ENCODE measurements at regions not wholly inside any gene's neighbourhood (a gene's known extent, or its start where the extent isn't known, plus 50 kb on each side); places are given as distances from the start of the nearest gene placed in this dataset.

DNA sequence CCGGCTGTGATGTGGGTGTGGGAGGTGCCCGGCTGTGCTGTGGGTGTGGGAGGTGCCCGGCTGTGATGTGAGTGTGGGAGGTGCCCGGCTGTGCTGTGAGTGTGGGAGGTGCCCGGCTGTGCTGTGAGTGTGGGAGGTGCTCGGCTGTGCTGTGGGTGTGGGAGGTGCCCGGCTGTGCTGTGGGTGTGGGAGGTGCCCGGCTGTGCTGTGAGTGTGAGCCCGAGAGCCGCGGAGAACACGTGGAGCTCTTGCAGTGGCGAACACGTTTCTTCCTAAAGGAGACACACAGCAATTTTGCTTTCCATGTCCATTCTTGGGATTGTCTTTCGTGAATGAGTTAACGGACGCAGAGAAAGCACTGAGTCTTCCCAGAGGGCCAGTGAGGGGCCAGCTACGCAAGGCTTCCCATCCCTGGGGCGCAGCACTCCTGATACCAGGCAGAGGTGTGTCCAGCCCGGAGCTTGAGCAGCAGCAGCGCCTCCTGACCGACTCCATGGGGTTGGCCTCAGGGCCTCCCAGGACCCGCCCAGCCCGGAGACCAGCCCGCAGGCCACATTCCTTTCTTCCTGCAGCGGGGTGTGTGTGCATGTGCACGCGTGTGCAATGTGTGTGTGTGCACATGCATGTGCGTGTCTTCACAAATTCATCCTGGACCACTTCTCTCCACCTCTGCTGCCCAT is 245.0 kb upstream of the B3GAT1 start:
- TF ChIP-seq, protein P1, sequence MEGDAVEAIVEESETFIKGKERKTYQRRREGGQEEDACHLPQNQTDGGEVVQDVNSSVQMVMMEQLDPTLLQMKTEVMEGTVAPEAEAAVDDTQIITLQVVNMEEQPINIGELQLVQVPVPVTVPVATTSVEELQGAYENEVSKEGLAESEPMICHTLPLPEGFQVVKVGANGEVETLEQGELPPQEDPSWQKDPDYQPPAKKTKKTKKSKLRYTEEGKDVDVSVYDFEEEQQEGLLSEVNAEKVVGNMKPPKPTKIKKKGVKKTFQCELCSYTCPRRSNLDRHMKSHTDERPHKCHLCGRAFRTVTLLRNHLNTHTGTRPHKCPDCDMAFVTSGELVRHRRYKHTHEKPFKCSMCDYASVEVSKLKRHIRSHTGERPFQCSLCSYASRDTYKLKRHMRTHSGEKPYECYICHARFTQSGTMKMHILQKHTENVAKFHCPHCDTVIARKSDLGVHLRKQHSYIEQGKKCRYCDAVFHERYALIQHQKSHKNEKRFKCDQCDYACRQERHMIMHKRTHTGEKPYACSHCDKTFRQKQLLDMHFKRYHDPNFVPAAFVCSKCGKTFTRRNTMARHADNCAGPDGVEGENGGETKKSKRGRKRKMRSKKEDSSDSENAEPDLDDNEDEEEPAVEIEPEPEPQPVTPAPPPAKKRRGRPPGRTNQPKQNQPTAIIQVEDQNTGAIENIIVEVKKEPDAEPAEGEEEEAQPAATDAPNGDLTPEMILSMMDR (IDR thresholded peaks at IDR 0.05), result no peak
- TF ChIP-seq POLR2AphosphoS5 (IDR thresholded peaks at IDR 0.05) (no peak), POLR2A (IDR thresholded peaks at IDR 0.05) (no peak)

All from prostate gland (tissue), 2 donors.